GM12874 (cell line): ENCODE measurements at regions not wholly inside any gene's neighbourhood (a gene's known extent, or its start where the extent isn't known, plus 50 kb on each side); places are given as distances from the start of the nearest gene placed in this dataset.

Source experiments
- TF ChIP-seq, protein P1 (sequence below): IDR thresholded peaks from 2 replicates; pipeline ENCODE4 v1.5.1; 2011; ENCODE audit warnings: low read depth, mild to moderate bottlenecking, control low read depth, low read length, moderate library complexity; ENCODE audit not compliant: insufficient read depth

DNA sequence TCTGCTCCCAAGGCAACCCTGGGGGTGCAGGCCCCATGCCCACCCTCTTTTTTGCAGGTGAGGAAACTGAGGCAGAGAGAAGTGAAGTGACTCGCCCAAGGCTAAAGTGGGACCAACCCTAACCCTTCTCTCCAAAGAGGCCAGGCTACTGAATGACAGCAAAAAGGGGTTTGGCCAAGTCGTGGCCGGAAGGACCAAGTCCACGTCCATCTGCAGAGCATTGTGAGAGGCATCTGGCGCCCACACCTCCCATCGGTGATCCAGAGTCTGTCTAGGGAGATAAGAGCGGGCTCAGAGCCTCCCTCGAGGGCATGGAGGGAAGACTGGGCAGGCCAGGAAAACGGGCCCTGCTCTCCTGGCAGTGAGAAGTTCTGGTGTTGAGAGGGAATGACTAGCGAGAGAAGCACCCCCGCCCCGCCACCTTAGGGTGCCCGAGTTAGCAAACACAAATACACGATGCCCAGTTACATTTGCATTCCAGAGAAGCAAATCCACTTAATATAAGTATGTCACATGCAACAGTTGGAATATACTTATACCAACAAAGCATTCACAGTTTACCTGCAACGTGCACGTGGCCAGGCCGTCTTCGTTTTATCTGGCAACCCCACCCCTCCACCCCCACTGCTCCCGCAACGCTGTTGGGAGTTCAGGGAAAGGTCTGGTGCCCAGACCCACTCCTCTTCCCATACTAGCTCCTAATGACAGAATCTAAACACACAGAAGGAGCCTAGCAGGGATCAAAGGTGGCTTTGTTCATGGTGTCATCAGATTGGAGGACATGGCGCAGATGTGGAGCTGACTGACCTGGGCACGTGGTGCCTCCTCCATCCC lies 124.9 kb downstream of the OAT start:
- TF ChIP-seq, protein P1, sequence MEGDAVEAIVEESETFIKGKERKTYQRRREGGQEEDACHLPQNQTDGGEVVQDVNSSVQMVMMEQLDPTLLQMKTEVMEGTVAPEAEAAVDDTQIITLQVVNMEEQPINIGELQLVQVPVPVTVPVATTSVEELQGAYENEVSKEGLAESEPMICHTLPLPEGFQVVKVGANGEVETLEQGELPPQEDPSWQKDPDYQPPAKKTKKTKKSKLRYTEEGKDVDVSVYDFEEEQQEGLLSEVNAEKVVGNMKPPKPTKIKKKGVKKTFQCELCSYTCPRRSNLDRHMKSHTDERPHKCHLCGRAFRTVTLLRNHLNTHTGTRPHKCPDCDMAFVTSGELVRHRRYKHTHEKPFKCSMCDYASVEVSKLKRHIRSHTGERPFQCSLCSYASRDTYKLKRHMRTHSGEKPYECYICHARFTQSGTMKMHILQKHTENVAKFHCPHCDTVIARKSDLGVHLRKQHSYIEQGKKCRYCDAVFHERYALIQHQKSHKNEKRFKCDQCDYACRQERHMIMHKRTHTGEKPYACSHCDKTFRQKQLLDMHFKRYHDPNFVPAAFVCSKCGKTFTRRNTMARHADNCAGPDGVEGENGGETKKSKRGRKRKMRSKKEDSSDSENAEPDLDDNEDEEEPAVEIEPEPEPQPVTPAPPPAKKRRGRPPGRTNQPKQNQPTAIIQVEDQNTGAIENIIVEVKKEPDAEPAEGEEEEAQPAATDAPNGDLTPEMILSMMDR = no peak

DNA sequence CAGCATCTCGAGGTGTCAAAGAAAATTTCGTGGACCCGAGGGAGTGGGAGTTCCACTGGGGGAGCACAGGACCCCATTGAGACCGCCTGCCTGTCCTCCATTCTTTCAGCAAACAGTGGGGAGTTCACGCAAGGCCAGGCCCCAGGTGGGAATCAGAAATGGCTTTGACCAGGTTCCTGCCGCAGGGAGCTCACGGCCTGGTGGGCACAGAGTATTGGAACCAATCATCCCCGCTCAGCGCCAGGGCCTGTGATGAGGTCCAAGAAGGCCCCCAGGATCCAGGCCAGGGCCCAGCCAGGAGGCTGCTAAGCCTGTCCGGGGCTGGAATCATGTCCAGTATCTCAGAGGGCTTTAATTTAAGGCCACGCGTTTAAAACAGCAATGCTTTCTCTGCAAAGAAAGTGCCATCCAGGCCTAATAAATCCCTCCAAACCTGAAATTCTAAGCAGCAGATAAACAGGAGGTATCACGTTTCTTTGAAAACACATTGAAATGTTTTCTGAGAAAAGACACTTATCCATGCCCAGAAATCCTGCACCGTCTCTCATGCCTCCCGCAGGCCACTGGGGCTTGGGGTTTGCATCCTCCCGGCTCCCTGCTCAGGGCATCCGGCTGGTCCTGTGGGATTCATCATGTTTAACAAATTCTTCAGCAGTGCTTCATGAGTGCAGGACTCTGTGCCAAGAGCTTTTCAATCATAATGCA lies 125.7 kb downstream of the OAT start:
- TF ChIP-seq, protein P1 = no peak

DNA sequence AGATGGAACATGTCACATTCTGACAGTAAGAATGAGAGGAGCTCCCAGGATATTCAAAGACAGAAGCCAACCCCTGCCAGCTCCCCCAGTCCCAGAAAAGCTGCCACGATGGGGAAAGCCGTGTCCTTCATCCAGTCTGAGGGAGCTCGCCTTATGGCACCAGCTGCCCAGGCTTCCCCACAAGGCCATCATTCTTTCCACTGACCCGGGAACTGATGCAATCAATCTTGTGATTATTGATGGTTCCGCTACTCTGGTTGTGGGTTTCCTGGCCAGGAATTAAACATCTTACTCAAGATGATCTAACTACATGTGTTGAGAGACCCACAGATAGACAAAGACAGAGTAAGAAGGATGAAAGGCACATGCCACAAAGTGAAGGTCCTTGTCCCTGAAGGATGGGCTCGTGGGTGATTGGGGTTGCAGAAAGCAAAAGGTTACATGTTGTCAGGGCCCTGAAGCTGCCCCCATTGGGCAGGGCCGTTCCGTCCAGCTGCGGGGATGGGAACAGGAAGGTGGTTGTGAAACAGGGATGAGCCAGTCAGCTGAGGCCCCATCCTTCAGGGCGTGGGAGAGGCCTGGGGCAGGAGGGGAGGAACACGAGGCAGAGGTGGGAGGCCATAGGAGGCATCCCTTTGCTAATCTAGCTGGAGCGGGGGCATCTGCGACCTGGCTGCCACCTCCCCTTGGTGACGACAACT lies 127.6 kb downstream of the OAT start:
- TF ChIP-seq, protein P1 = no peak

DNA sequence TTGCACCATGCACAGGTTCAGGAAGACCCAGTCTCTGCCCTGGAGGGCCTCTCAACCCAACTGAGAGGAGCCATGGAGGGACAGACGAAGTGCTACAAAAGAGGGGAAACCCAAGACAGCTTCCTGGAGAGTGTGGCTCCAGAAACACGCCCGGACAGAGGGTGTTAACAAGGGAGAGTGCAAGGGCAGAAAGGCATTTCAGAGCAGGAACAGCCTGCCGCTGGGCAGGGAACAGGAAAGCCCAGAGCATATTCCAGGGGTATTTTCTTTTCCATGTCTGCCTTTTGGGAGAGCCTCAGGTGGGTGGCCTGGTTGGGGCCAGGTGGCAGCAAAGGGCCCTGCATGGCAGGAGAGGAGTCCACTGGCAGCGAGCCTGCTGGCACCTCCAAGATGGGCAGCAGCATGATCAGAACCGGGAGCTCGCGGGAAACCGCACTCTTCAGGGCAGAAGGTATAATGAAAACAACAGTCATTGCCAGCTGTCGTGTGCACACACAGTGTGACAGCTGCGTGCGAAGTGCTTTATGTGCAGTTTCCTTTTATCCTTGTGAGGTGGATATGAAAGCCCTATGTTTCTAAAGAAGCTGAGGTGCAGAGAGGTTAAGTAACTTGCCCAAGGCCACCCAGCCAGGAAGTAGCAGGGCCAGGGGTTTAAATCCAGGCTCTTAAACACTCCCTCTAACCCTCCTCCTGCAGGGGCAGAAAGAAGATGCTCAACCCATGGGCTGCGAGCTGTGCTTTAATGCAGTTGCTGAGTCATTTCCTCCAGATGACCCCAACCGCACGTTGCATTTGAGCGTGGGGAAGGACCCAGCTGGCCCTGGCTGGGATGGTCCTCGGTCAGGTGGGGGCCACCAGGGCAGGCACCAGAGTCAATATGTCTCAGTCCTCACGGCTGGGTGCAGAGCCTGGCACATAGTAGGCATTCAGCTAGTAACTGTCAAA lies 128.6 kb downstream of the OAT start:
- TF ChIP-seq, protein P1 = no peak

DNA sequence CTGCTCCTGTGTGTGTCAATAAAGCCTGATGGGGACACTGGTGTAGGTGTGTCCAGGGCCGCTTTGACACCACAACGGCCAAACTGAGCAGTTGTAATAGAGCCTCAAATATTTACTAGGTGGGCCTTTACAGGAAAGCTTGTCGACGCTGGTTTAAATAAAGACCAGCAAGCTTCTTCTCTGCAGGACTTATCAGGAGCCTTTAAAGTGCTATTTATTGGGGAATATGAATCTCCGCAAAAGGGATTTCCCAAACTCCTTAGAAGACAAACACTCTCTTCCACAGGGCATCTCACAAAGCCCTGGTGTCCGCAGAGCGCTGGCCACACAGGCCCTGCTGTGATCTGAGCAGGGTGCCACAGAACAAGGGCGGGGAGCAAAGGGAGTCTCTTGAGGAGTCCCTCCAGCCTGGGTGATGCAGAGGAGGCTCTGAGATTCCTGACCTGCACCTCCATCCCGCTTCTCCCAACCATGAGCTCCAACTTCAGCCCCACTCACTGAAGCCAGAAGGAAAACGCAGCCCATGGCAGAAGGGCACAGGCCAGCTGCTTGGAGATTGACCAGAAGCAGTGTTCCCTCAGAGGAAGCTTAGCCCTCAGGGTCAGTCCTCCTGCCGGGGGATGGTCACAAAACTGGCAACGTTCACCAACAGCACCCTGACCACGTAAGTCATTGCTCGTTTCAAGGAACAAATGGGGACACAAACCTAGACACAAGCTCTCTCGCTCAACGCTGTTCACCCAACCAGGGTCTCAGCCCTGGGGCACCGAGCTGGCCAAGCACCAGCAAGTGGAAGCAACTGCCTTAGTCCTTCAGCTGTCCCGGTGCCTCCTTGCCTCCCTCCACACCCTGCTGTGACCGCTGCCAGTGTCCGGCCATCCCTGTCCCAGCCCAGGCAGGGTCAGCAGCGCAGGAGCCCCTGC lies 129.5 kb downstream of the OAT start:
- TF ChIP-seq, protein P1 = no peak

DNA sequence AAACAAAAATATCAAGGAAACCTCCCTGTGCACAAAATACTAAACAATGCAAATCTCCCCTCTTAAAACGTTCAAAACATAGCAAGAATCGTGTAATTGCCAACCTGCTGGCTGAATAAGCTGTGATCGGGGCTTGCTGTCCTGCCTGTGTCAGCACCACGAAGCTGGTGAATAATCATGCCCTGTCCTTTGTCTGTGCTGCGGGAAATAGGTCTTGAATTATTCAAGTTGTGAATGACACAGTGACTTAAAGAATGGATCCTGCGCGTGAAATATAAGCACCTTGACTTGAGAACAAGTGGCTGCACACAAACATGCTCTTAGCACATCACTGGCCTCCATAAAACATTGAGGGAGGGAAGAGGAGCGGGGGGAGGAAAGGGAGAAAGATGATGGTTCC lies 130.2 kb downstream of the OAT start:
- TF ChIP-seq, protein P1 = no peak
